ENCODE measurements at regions not wholly inside any gene's neighbourhood (a gene's known extent, or its start where the extent isn't known, plus 50 kb on each side); places are given as distances from the start of the nearest gene placed in this dataset.

- Histone ChIP-seq H3K9me3 (no peaks in the 10 kb centered on the region), H3K27ac (no peak overlapping the region), H3K27me3 (no peaks in the 10 kb centered on the region), H3K4me3 (no peak overlapping the region), H3K4me1 (no peaks in the 10 kb centered on the region), H3K36me3 (no peaks in the 10 kb centered on the region)
- intact Hi-C loops (cut with DNase I) = no loop called here
- DNase-seq (ENCODE audit: extremely low spot score in 2 of 2) = no peak
- TF ChIP-seq POLR2A (IDR thresholded peaks at IDR 0.05) = no peak
- no peak for TF ChIP-seq CTCF (IDR thresholded peaks at IDR 0.05)
- TF ChIP-seq POLR2AphosphoS5 (IDR thresholded peaks at IDR 0.05; ENCODE audit: insufficient read depth in 1 of 2, low read depth in 1 of 2) = no peak
Observed at GRCh38 chr10:90421874-90422273, 436.0 kb downstream of the HTR7 start.

- H3K4me3 ChIP-seq = no peak overlapping the region
- no peak overlapping the region for H3K27ac ChIP-seq
- H3K9me3 ChIP-seq = no peaks in the 10 kb centered on the region
- no peaks in the 10 kb centered on the region for H3K27me3 ChIP-seq
- H3K36me3 ChIP-seq = no peaks in the 10 kb centered on the region
- H3K4me1 ChIP-seq = no peaks in the 10 kb centered on the region
- DNase-seq (ENCODE audit: extremely low spot score in 2 of 2) = no peak
- intact Hi-C loops (cut with DNase I) = no loop called here
- TF ChIP-seq CTCF (IDR thresholded peaks at IDR 0.05) = no peak
- no peak for TF ChIP-seq POLR2AphosphoS5 (IDR thresholded peaks at IDR 0.05; ENCODE audit: insufficient read depth in 1 of 2, low read depth in 1 of 2)
- TF ChIP-seq POLR2A (IDR thresholded peaks at IDR 0.05) = no peak
Observed at GRCh38 chr10:90424730-90425129, 433.1 kb downstream of the HTR7 start.

- Histone ChIP-seq H3K27me3 (no peaks in the 10 kb centered on the region), H3K4me1 (no peaks in the 10 kb centered on the region), H3K4me3 (no peak overlapping the region), H3K36me3 (no peaks in the 10 kb centered on the region), H3K27ac (no peak overlapping the region), H3K9me3 (no peaks in the 10 kb centered on the region)
- intact Hi-C loops (cut with DNase I) = no loop called here
- DNase-seq (ENCODE audit: extremely low spot score in 2 of 2) = no peak
- TF ChIP-seq CTCF (IDR thresholded peaks at IDR 0.05) (no peak), POLR2A (IDR thresholded peaks at IDR 0.05) (no peak), POLR2AphosphoS5 (IDR thresholded peaks at IDR 0.05; ENCODE audit: insufficient read depth in 1 of 2, low read depth in 1 of 2) (no peak)
Observed at GRCh38 chr10:90430186-90430585, 427.7 kb downstream of the HTR7 start.

- Histone ChIP-seq H3K36me3 (no peaks in the 10 kb centered on the region), H3K4me3 (no peak overlapping the region), H3K9me3 (no peaks in the 10 kb centered on the region), H3K4me1 (no peaks in the 10 kb centered on the region), H3K27ac (no peak overlapping the region), H3K27me3 (no peaks in the 10 kb centered on the region)
- DNase-seq (ENCODE audit: extremely low spot score in 2 of 2) = no peak
- TF ChIP-seq CTCF (IDR thresholded peaks at IDR 0.05) (no peak), POLR2A (IDR thresholded peaks at IDR 0.05) (no peak), POLR2AphosphoS5 (IDR thresholded peaks at IDR 0.05; ENCODE audit: insufficient read depth in 1 of 2, low read depth in 1 of 2) (no peak)
- intact Hi-C loops (cut with DNase I) = no loop called here
Observed at GRCh38 chr10:90432866-90433265, 425.0 kb downstream of the HTR7 start.

GRCh38 chr10:90435296-90435695, 422.5 kb downstream of the HTR7 start:
- TF ChIP-seq POLR2AphosphoS5 (IDR thresholded peaks at IDR 0.05; ENCODE audit: insufficient read depth in 1 of 2, low read depth in 1 of 2) = no peak
- no peak for TF ChIP-seq POLR2A (IDR thresholded peaks at IDR 0.05)
- no peak for TF ChIP-seq CTCF (IDR thresholded peaks at IDR 0.05)
- intact Hi-C loops (cut with DNase I) = no loop called here
- H3K4me3 ChIP-seq = no peak overlapping the region
- no peaks in the 10 kb centered on the region for H3K27me3 ChIP-seq
- H3K4me1 ChIP-seq = no peaks in the 10 kb centered on the region
- no peak for DNase-seq (ENCODE audit: extremely low spot score in 2 of 2)
- H3K36me3 ChIP-seq = no peaks in the 10 kb centered on the region
- H3K9me3 ChIP-seq = no peaks in the 10 kb centered on the region
- H3K27ac ChIP-seq = no peak overlapping the region

Measured in vagina (tissue), 2 donors.